NCI-H510A treated with DMSO at 0.1 percent for 48 hours (cell line): ENCODE measurements at regions not wholly inside any gene's neighbourhood (a gene's known extent, or its start where the extent isn't known, plus 50 kb on each side); places are given as distances from the start of the nearest gene placed in this dataset.

Experiments
- DNase-seq: peaks from one replicate; lab custom pipeline; 2025; lab: John Stamatoyannopoulos, UW

DNA sequence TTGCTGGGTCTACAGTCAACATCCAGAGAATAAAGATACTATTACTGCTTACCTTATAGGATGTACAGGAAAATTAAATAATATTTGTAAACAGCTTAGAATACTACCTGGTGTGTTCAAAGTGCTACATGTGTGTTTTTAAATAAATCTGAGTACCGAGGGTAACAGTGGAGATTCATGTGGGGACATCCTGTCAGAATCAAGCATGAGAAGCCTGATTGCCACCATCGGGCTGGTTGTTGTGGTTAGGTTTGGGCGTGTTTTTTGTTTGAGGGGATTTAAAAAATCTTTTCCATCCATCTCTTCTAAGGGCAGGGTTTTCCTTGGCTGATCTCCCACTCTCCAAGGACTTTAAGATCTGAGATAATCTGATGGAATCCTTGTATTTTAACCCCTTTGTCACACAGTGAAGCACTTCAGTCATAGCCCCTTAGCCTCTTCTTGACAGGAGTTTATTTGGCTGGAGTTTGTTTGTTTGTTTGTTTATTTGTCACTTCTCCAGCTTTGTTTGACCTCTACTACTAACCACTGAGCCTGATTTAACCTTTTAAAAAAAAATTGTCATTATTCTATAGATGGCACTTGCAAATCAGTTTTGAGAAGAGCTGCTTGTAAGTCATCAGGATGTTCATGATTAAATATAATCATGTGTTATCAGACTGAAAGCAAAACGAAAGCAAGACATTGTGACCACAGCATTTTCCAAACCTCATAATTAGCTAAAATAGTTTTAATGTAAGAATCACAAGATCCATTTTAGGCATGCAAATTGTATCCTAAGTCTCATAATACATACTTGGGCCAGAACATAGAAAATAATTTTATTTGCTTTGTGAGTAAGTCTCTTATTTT lies 72.8 kb upstream of the RARB start:
- DNase-seq: no peak

- no peak for DNase-seq
Measured at GRCh38 chr3:25355998-25356397, 72.1 kb upstream of the RARB start.

GRCh38 chr3:25362118-25362517 lies 65.9 kb upstream of the RARB start:
- DNase-seq: no peak

DNA sequence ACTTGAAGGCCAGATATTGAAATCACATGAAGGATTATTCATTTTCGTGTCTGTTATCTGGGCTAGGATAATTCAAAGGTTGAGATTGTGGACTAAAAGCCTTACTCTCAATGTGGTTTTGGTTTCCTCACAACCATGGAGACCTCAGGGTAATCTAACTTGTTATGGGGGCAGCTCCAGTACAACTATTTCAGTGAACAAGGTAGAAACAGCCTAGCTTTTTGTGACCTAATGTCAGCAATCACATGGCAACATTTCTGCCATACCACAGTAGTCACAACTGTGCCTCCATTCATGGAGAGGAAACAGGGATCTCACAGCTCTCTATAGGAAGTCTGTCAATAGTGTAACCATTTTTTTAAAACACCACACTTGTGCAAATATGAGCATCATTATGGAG lies 62.4 kb upstream of the RARB start:
- no peak for DNase-seq

- no peak for DNase-seq
Measured at GRCh38 chr3:25367025-25367424, 61.0 kb upstream of the RARB start.

GRCh38 chr3:25372167-25372566 lies 55.9 kb upstream of the RARB start:
- DNase-seq: no peak

- DNase-seq: no peak
Measured at GRCh38 chr3:25376340-25376739, 51.7 kb upstream of the RARB start.

GRCh38 chr3:25377042-25377441 lies 51.0 kb upstream of the RARB start:
- no peak for DNase-seq
